SK-N-SH treated with all-trans-retinoic acid at 6 μM for 48 hours (cell line): ENCODE measurements at regions not wholly inside any gene's neighbourhood (a gene's known extent, or its start where the extent isn't known, plus 50 kb on each side); places are given as distances from the start of the nearest gene placed in this dataset.

ENCODE experiments used
- ATAC-seq: fragments of 200-7000 bp; cut with Tn5 transposase; 3 replicates; pipeline ENCODE4 v1.9.1; 2020; ENCODE audit warnings: mild to moderate bottlenecking, moderate library complexity
- ARNTL ChIP-seq: fragments of 450-650 bp; formaldehyde crosslinking; IDR thresholded peaks from 2 replicates; pipeline ENCODE4 v1.5.0; 2020; ENCODE audit warnings: low read depth, mild to moderate bottlenecking, moderate library complexity, borderline replicate concordance
- CREB5 ChIP-seq: fragments of 250-450 bp; sonication (Bioruptor Pico); IDR thresholded peaks from 2 replicates; pipeline ENCODE4 v1.5.1; 2020; ENCODE audit warnings: low read depth, mild to moderate bottlenecking, moderate library complexity
- CSDC2 ChIP-seq: fragments of 250-450 bp; sonication (Bioruptor Pico); IDR thresholded peaks from 2 replicates; pipeline ENCODE4 v1.5.0; 2020; ENCODE audit warnings: mild to moderate bottlenecking, moderate library complexity
- CSRNP3 ChIP-seq: fragments of 250-450 bp; sonication (Bioruptor Pico); IDR thresholded peaks from 2 replicates; pipeline ENCODE4 v1.5.1; 2021; ENCODE audit warnings: mild to moderate bottlenecking, moderate library complexity
- ESRRG ChIP-seq: fragments of 250-450 bp; sonication (Bioruptor Pico); IDR thresholded peaks from 2 replicates; pipeline ENCODE4 v1.6.1; 2021; ENCODE audit warnings: mild to moderate bottlenecking
- GLIS3 ChIP-seq: fragments of 250-450 bp; sonication (Bioruptor Pico); IDR thresholded peaks from 2 replicates; pipeline ENCODE4 v1.5.0; 2020; ENCODE audit warnings: mild to moderate bottlenecking, moderate library complexity
- ISL1 ChIP-seq: fragments of 250-450 bp; sonication (Bioruptor Pico); IDR thresholded peaks from 2 replicates; pipeline ENCODE4 v2.1.2; 2022; ENCODE audit warnings: mild to moderate bottlenecking, moderate library complexity
- OSR1 ChIP-seq: fragments of 250-450 bp; sonication (Bioruptor Pico); IDR thresholded peaks from 2 replicates; pipeline ENCODE4 v1.8.0; 2022; ENCODE audit warnings: moderate library complexity, mild to moderate bottlenecking, inconsistent platforms
- PATZ1 ChIP-seq: fragments of 250-450 bp; sonication (Bioruptor Pico); IDR thresholded peaks from 2 replicates; pipeline ENCODE4 v1.8.0; 2020; ENCODE audit warnings: mild to moderate bottlenecking, moderate library complexity, borderline replicate concordance
- POU6F1 ChIP-seq: fragments of 250-450 bp; sonication (Bioruptor Pico); IDR thresholded peaks from 2 replicates; pipeline ENCODE4 v1.8.0; 2021; ENCODE audit warnings: low read depth, mild to moderate bottlenecking, moderate library complexity, borderline replicate concordance
- PPARA ChIP-seq: fragments of 250-450 bp; sonication (Bioruptor Pico); IDR thresholded peaks from 2 replicates; pipeline ENCODE4 v1.5.0; 2020; ENCODE audit warnings: mild to moderate bottlenecking, borderline replicate concordance
- RARB ChIP-seq: fragments of 250-450 bp; sonication (Bioruptor Pico); IDR thresholded peaks from 2 replicates; pipeline ENCODE4 v1.8.0; 2021; ENCODE audit warnings: mild to moderate bottlenecking, moderate library complexity
- SNAI2 ChIP-seq: fragments of 250-450 bp; sonication (Bioruptor Pico); IDR thresholded peaks from 2 replicates; pipeline ENCODE4 v1.5.0; 2020; ENCODE audit warnings: mild to moderate bottlenecking, moderate library complexity
- TCF4 ChIP-seq: fragments of 250-450 bp; sonication (Bioruptor Pico); IDR thresholded peaks from 2 replicates; pipeline ENCODE4 v1.8.0; 2021; ENCODE audit warnings: mild to moderate bottlenecking, moderate library complexity, borderline replicate concordance
- TOX ChIP-seq: fragments of 250-450 bp; sonication (Bioruptor Pico); IDR thresholded peaks from 2 replicates; pipeline ENCODE4 v1.8.0; 2021; ENCODE audit warnings: mild to moderate bottlenecking, moderate library complexity, borderline replicate concordance
- TSHZ2 ChIP-seq: fragments of 250-450 bp; sonication (Bioruptor Pico); IDR thresholded peaks from 2 replicates; pipeline ENCODE4 v1.5.0; 2020; ENCODE audit warnings: mild to moderate bottlenecking, moderate library complexity
- ZC3H10 ChIP-seq: fragments of 250-450 bp; sonication (Bioruptor Pico); IDR thresholded peaks from 2 replicates; pipeline ENCODE4 v1.5.1; 2021; ENCODE audit warnings: mild to moderate bottlenecking, moderate library complexity
- ZFP3 ChIP-seq: fragments of 250-450 bp; sonication (Bioruptor Pico); IDR thresholded peaks from 2 replicates; pipeline ENCODE4 v1.5.0; 2020; ENCODE audit warnings: mild to moderate bottlenecking, moderate library complexity
- ZFP30 ChIP-seq: fragments of 450-650 bp; formaldehyde crosslinking; IDR thresholded peaks from 2 replicates; pipeline ENCODE4 v1.5.0; 2022; ENCODE audit warnings: mild to moderate bottlenecking, moderate library complexity
- ZNF565 ChIP-seq: fragments of 450-650 bp; formaldehyde crosslinking; conservative IDR thresholded peaks from 2 replicates; pipeline ENCODE4 v1.5.0; 2020; ENCODE audit warnings: low read depth, mild to moderate bottlenecking, moderate library complexity
- ZNF70 ChIP-seq: fragments of 450-650 bp; formaldehyde crosslinking; IDR thresholded peaks from 2 replicates; pipeline ENCODE4 v1.5.0; 2020; ENCODE audit warnings: mild to moderate bottlenecking, moderate library complexity
- ZNF8 ChIP-seq: fragments of 450-650 bp; formaldehyde crosslinking; IDR thresholded peaks from 2 replicates; pipeline ENCODE4 v1.5.0; 2020; ENCODE audit warnings: mild to moderate bottlenecking, moderate library complexity

- ATAC-seq: no peak
- TF ChIP-seq CSDC2 (CRISPR knock-in tag): no peak
- no peak for TF ChIP-seq CREB5
- TF ChIP-seq ARNTL (CRISPR knock-in tag): no peak
- TF ChIP-seq, all 23 proteins: peak for 0
Observed at GRCh38 chr6:112408522-112408921, 61.4 kb downstream of the RFPL4B start.

- ATAC-seq: peak; percentile 71
- no peak for TF ChIP-seq TOX (CRISPR knock-in tag)
- TF ChIP-seq TCF4: no peak
- TF ChIP-seq ISL1 (CRISPR knock-in tag): no peak
- no peak for TF ChIP-seq ZFP30
- no peak for TF ChIP-seq ZC3H10 (CRISPR knock-in tag)
- TF ChIP-seq OSR1 (CRISPR knock-in tag): no peak
- TF ChIP-seq RARB: no peak
- TF ChIP-seq GLIS3 (CRISPR knock-in tag): no peak
- TF ChIP-seq PATZ1 (CRISPR knock-in tag): no peak
- TF ChIP-seq CSDC2 (CRISPR knock-in tag): no peak
- no peak for TF ChIP-seq POU6F1 (CRISPR knock-in tag)
- TF ChIP-seq ZNF70 (CRISPR knock-in tag): no peak
- TF ChIP-seq ZNF8 (CRISPR knock-in tag): no peak
- no peak for TF ChIP-seq ESRRG (CRISPR knock-in tag)
- no peak for TF ChIP-seq CSRNP3 (CRISPR knock-in tag)
- TF ChIP-seq SNAI2 (CRISPR knock-in tag): no peak
- no peak for TF ChIP-seq PPARA (CRISPR knock-in tag)
- no peak; the same call in 1 of the 2 replicates for TF ChIP-seq ZFP3 (CRISPR knock-in tag)
- no peak for TF ChIP-seq TSHZ2 (CRISPR knock-in tag)
- TF ChIP-seq CREB5: no peak
Observed at GRCh38 chr6:112409311-112409710, 62.2 kb downstream of the RFPL4B start.

- no peak for ATAC-seq
- TF ChIP-seq ESRRG (CRISPR knock-in tag) (no peak), ZNF565 (CRISPR knock-in tag) (no peak), GLIS3 (CRISPR knock-in tag) (no peak), CSDC2 (CRISPR knock-in tag) (no peak), ARNTL (CRISPR knock-in tag) (no peak), ZC3H10 (CRISPR knock-in tag) (no peak), POU6F1 (CRISPR knock-in tag) (no peak), TCF4 (no peak), SNAI2 (CRISPR knock-in tag) (no peak), TOX (CRISPR knock-in tag) (no peak), RARB (no peak), PATZ1 (CRISPR knock-in tag) (no peak), PPARA (CRISPR knock-in tag) (no peak), OSR1 (CRISPR knock-in tag) (no peak), ZFP3 (CRISPR knock-in tag) (no peak), ZNF70 (CRISPR knock-in tag) (no peak)
Observed at GRCh38 chr6:112413780-112414179, 66.7 kb downstream of the RFPL4B start.
